Liver (tissue), 8 donors: ENCODE measurements at regions not wholly inside any gene's neighbourhood (a gene's known extent, or its start where the extent isn't known, plus 50 kb on each side); places are given as distances from the start of the nearest gene placed in this dataset.

ENCODE experiments used
- DNase-seq: peaks from one replicate; pipeline ENCODE4 v3.0.0-alpha.2; 2017; ENCODE audit warnings: low spot score
- H3K27ac ChIP-seq, 2 donors: one replicate each; pipeline ENCODE4 v1.7.0; 2013; ENCODE audit warnings: inconsistent platforms in 2 of 2, low read length in 2 of 2, control low read depth in 1 of 2, low read depth in 1 of 2, mild to moderate bottlenecking in 1 of 2
- H3K27me3 ChIP-seq, 4 donors: one replicate each; pipeline versions ENCODE4 v1.6.1 to v1.7.0; 2013; ENCODE audit warnings: low read length in 3 of 4, inconsistent platforms in 1 of 4, mild to moderate bottlenecking in 1 of 4, moderate library complexity in 1 of 4; ENCODE audit not compliant: control insufficient read depth in 4 of 4, insufficient read depth in 4 of 4
- H3K36me3 ChIP-seq, 4 donors: one replicate each; pipeline versions ENCODE4 v1.6.1 to v1.7.0; 2013; ENCODE audit warnings: low read length in 3 of 4, mild to moderate bottlenecking in 3 of 4, low read depth in 1 of 4, moderate library complexity in 1 of 4; ENCODE audit not compliant: control insufficient read depth in 4 of 4, insufficient read depth in 3 of 4
- H3K4me1 ChIP-seq, 4 donors: one replicate each; pipeline versions ENCODE4 v1.6.1 to v1.7.0; 2013; ENCODE audit warnings: low read length in 3 of 4, mild to moderate bottlenecking in 3 of 4, moderate library complexity in 1 of 4; ENCODE audit not compliant: control insufficient read depth in 4 of 4, insufficient read depth in 4 of 4
- H3K4me3 ChIP-seq, 3 donors: one replicate each; pipeline versions ENCODE4 v1.6.1 to v1.7.0; 2013; ENCODE audit warnings: low read length in 3 of 3, control low read depth in 1 of 3, low read depth in 1 of 3, mild to moderate bottlenecking in 1 of 3
- H3K9ac ChIP-seq, 2 donors: one replicate each; pipeline ENCODE4 v1.7.0; 2013; ENCODE audit warnings: low read length in 2 of 2, mild to moderate bottlenecking in 2 of 2, moderate library complexity in 2 of 2, control low read depth in 1 of 2, low read depth in 1 of 2
- H3K9me3 ChIP-seq, 4 donors: one replicate each; pipeline versions ENCODE4 v1.6.1 to v1.7.0; 2013; ENCODE audit warnings: low read length in 3 of 4; ENCODE audit not compliant: control insufficient read depth in 4 of 4
- ATF3 ChIP-seq: IDR thresholded peaks from 2 replicates; pipeline ENCODE4 v1.6.1; 2016; ENCODE audit warnings: antibody characterized with exemption
- CTCF ChIP-seq: fragments of 150-350 bp; IDR thresholded peaks from 2 replicates; pipeline ENCODE4 v1.5.1; 2017; ENCODE audit warnings: improper control_type of control experiment, low read depth, low read length; ENCODE audit not compliant: missing input control
- EGR1 ChIP-seq, 2 donors: IDR thresholded peaks; 2 replicates each; pipeline ENCODE4 v1.6.1; 2016 to 2018; ENCODE audit warnings: antibody characterized with exemption in 2 of 2, low read depth in 2 of 2
- FOXA1 ChIP-seq: IDR thresholded peaks from 2 replicates; pipeline ENCODE4 v1.6.1; 2016; ENCODE audit warnings: antibody characterized with exemption
- FOXA2 ChIP-seq: IDR thresholded peaks from 2 replicates; pipeline ENCODE4 v1.6.1; 2016; ENCODE audit warnings: antibody characterized with exemption
- GABPA ChIP-seq, 2 donors: IDR thresholded peaks in 1 of 2; conservative IDR thresholded peaks in 1 of 2; 2 replicates each; pipeline ENCODE4 v1.6.1; 2016; ENCODE audit warnings: antibody characterized with exemption in 2 of 2, mild to moderate bottlenecking in 1 of 2, moderate library complexity in 1 of 2
- HNF4A ChIP-seq, 2 donors: conservative IDR thresholded peaks; 2 replicates each; pipeline ENCODE4 v1.6.1; 2016; ENCODE audit warnings: antibody characterized with exemption in 2 of 2, mild to moderate bottlenecking in 2 of 2
- HNF4G ChIP-seq: IDR thresholded peaks from 2 replicates; pipeline ENCODE4 v1.6.1; 2016; ENCODE audit warnings: antibody characterized with exemption
- JUND ChIP-seq, 2 donors: IDR thresholded peaks; 2 replicates each; pipeline ENCODE4 v1.6.1; 2016; ENCODE audit warnings: antibody characterized with exemption in 2 of 2
- MAX ChIP-seq: IDR thresholded peaks from 2 replicates; pipeline ENCODE4 v1.6.1; 2016; ENCODE audit warnings: antibody characterized with exemption
- NR2F2 ChIP-seq: IDR thresholded peaks from 2 replicates; pipeline ENCODE4 v1.6.1; 2016; ENCODE audit warnings: antibody characterized with exemption
- RAD21 ChIP-seq, 2 donors: IDR thresholded peaks; 2 replicates each; pipeline ENCODE4 v1.6.1; 2016; ENCODE audit warnings: antibody characterized with exemption in 2 of 2, mild to moderate bottlenecking in 2 of 2
- REST ChIP-seq: IDR thresholded peaks from 2 replicates; pipeline ENCODE4 v1.6.1; 2016; ENCODE audit warnings: antibody characterized with exemption, mild to moderate bottlenecking
- RXRA ChIP-seq, 2 donors: IDR thresholded peaks; 2 replicates each; pipeline ENCODE4 v1.6.1; 2017 to 2018; ENCODE audit warnings: antibody characterized with exemption in 2 of 2, mild to moderate bottlenecking in 1 of 2
- SP1 ChIP-seq: IDR thresholded peaks from 2 replicates; pipeline ENCODE4 v1.6.1; 2018; ENCODE audit warnings: antibody characterized with exemption, mild to moderate bottlenecking
- TAF1 ChIP-seq: conservative IDR thresholded peaks from 2 replicates; pipeline ENCODE4 v1.6.1; 2016; ENCODE audit warnings: antibody characterized with exemption, mild to moderate bottlenecking
- YY1 ChIP-seq: IDR thresholded peaks from 2 replicates; pipeline ENCODE4 v1.6.1; 2016; ENCODE audit warnings: antibody characterized with exemption, mild to moderate bottlenecking
- ZBTB33 ChIP-seq: IDR thresholded peaks from 2 replicates; pipeline ENCODE4 v1.6.1; 2016; ENCODE audit warnings: antibody characterized with exemption
- WGBS: extraction: QIAGEN DNeasy Blood & Tissue Kit; methylation state at CpG from one replicate; pipeline ENCODE4 v1.1.7; 2013; 5-methylcytosine and 5-hydroxymethylcytosine counted together
- donor health status: healthy.
- donor health status: healthy.
- donor health status: healthy.
- donor health status: healthy.
- donor health status: healthy.

GRCh38 chr4:186889876-186890643 lies 166.4 kb upstream of the FAT1 start:
- Histone ChIP-seq H3K27ac (no peak overlapping the region), H3K9me3 (no peaks in the 10 kb centered on the region), H3K27me3 (no peaks in the 10 kb centered on the region), H3K9ac (no peak overlapping the region), H3K4me1 (no peaks in the 10 kb centered on the region), H3K4me3 (no peak overlapping the region), H3K36me3 (no peaks in the 10 kb centered on the region)
- DNase-seq: no peak
- no peak for TF ChIP-seq HNF4A (conservative IDR thresholded peaks at IDR 0.05)
- no peak for TF ChIP-seq NR2F2
- TF ChIP-seq TAF1: no peak
- TF ChIP-seq EGR1 (IDR thresholded peaks at IDR 0.05; ENCODE audit: low read depth in 2 of 2): no peak
- TF ChIP-seq GABPA (IDR thresholded peaks at IDR 0.05 in 1 of 2, conservative IDR thresholded peaks at IDR 0.05 in 1 of 2): no peak
- TF ChIP-seq RXRA (IDR thresholded peaks at IDR 0.05): no peak
- TF ChIP-seq MAX: no peak
- no peak for TF ChIP-seq HNF4G
- TF ChIP-seq REST: no peak
- no peak for TF ChIP-seq YY1
- no peak for TF ChIP-seq ATF3
- no peak for TF ChIP-seq FOXA1
- no peak for TF ChIP-seq JUND (IDR thresholded peaks at IDR 0.05)
- TF ChIP-seq FOXA2: no peak
- no peak for TF ChIP-seq CTCF
- no peak for TF ChIP-seq RAD21 (IDR thresholded peaks at IDR 0.05)
- no peak for TF ChIP-seq ZBTB33
- TF ChIP-seq SP1: no peak
- 95% methylated on average over 46 of the region's 46 CpGs for WGBS
